HG03571 (cell line): ENCODE measurements at regions not wholly inside any gene's neighbourhood (a gene's known extent, or its start where the extent isn't known, plus 50 kb on each side); places are given as distances from the start of the nearest gene placed in this dataset.
"Not testable (repeated sequence)": the region's sequence is repeated elsewhere in the genome, so short reads cannot be mapped to it uniquely, and the experiment has no call there.

Experiments
- ATAC-seq: cut with Tn5 transposase; IDR thresholded peaks from one replicate; pipeline ENCODE4 v1.9.1; 2021; ENCODE audit not compliant: unreplicated experiment

GRCh38 chr7:84738583-84739150 is 448.2 kb downstream of the SEMA3D start:
- ATAC-seq = no peak

DNA sequence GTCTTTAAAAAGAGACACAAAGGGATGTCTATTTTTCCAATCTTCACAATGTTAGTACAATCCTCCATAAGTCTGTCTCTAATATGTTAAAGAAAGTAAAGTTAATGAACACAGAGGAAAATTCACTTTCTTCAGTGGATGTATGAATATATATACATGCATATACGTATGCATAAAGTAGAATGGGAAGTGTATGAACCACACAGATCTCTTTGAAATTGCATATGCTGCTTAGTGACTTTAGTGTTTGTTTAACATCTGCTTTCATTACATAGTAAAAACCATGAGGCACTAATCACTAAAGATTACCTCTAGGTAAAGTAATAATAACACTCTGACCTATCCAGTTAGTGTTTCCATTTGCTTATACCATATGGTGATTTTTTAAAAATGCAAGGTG is 451.2 kb downstream of the SEMA3D start:
- ATAC-seq = no peak

- ATAC-seq = no peak
These were observed 451.8 kb downstream of the SEMA3D start for GRCh38 chr7:84735011-84735410.

DNA sequence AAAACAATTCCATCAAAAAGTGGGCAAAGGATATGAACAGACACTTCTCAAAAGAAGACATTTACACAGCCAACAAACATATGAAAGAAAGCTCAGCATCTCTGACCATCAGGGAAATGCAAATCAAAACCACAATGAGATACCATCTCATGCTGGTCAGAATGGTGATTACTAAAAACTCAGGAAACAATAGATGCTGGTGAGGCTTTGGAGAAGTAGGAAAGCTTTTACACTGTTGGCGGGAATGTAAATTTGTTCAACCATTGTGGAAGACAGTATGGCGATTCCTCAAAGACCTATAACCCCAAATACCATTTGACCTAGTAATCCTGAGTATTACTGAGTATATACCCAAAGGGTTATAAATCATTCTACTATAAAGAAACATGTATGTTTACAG is 452.9 kb downstream of the SEMA3D start:
- ATAC-seq = not testable (repeated sequence)

GRCh38 chr7:84730864-84731263 is 456.0 kb downstream of the SEMA3D start:
- ATAC-seq = not testable (repeated sequence)

DNA sequence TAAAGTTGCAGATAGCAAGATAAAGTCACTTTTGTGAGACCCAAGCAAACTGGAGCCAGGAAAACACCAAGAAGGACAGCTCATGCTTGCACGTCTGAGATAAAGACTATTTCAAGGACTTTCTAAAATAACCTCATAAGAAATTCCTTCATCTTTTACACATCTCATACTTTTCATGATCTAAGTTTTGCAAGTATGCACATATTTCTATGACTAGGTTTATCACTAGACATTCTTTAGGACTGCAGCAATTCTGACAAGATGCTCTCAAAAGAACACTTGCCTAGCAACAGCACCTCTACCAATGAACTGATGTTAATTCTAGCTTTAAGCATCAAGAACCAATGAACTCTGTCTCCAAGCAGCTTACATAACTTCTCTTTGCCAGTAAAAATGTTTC is 457.6 kb downstream of the SEMA3D start:
- no peak for ATAC-seq

GRCh38 chr7:84722734-84723133 is 464.1 kb downstream of the SEMA3D start:
- ATAC-seq = no peak

- no peak for ATAC-seq
These were observed 464.8 kb downstream of the SEMA3D start for GRCh38 chr7:84722086-84722485.

GRCh38 chr7:84720456-84721097 is 466.3 kb downstream of the SEMA3D start:
- ATAC-seq = no peak

- ATAC-seq = no peak
These were observed 472.1 kb downstream of the SEMA3D start for GRCh38 chr7:84714765-84715164.

GRCh38 chr7:84712374-84713121 is 474.3 kb downstream of the SEMA3D start:
- ATAC-seq = no peak

- not testable (repeated sequence) for ATAC-seq
These were observed 476.3 kb downstream of the SEMA3D start for GRCh38 chr7:84710538-84710937.

DNA sequence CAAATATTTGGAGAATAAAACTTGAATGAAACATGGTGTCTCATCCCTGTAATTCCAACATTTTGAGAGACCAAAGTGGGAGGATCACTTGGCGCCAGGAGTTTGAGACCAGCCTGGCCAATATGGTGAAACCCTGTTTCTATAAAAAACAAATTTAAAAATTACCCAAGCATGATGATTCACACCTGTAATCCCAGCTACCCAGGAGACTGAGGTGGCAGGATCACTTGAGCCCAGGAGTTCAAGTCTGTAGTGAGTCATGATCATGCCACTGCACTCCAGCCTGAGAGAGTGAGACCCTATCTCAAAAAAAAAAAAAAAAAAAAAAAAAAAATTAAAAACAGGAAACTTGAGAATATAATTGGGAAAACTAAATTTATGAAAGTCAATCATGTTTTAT is 481.1 kb downstream of the SEMA3D start:
- no peak for ATAC-seq

- no peak for ATAC-seq
These were observed 481.8 kb downstream of the SEMA3D start for GRCh38 chr7:84705079-84705478.

DNA sequence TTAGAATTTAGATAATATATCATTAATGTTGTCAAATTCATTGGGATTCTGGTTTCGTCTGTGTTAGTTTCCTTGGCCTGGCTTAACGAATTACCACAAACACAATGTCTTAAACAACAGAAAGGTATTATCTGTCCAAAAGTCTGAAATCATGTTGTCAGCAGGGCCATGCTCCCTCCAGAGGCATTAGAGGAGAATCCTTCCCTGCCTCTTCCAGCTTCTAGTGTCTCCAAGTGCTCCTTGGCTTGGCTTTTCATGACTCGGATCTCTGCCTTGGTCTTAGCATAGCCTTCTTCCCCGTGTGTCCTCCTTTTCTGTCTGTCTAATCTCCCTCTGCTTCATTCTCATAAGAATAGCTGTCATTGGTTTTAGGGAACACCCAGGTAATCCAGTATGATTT is 482.5 kb downstream of the SEMA3D start:
- no peak for ATAC-seq

DNA sequence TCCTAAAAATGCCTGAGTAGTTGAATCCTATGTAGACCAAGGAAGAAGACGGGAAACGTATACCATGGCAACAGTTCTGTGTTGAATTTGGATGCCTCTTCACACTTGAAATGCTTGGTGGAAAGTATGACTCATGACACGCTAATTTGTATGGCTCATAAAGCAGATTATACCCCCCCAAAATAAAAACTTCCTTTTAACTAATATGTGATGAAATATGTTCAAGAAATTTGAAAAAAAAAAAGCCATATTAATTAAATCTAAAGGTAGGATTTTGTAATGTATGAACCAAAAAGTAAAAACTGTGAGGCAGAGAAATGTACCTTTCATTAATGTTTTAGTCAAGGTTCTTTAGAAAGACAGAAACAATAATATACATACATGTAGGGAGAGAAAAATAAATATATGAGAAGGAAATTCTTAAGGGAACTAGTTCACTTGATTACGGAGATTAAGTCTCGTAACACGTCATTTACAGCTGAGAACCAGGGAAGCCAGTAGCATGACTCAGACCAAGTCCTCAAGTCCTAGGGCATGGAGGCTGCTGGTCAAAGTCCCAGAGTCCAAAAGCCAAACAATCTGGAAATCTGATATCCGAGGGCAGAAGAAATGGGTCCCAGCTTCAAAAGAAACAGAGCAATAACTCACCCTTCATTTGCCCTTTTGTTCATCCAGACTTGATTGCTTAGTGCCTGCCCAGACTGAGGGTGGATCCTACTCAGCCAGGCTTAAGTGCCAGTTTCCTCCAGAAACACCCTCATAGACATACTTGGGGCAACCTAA is 485.1 kb downstream of the SEMA3D start:
- no peak for ATAC-seq

DNA sequence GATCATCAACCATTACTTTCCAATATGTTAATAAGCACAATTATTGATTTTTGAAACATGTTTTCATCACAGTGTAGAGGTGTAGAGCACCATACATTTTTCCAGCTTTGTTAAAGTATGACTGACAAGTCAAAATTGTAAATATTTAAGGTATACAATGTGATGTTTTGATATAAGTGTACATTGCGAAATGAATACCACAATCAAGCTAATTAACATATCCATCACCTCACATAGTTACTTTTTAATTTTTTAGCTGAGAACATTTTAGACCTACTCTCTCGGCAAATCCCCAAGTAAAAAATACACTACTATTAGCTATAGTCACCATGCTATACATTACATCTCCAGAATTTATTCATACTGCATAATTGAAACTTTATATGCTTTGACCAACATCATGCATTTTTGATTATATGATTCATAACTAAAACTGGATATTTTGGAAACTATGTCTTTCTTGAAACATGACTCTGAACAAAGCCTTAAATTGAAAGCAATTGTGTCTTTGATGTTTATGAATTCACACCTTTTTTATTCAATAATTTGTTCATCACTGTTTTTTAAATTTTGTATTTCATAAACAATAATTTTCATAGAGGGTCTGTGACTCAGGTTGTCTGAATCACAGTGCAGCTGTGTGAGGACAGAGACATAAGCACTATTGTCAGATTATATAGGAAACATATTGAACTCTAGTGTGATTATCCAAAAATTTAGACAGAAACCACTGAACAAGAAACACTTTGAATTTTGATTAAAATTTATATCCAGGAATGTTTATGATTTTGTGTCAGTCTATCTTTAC is 486.1 kb downstream of the SEMA3D start:
- no peak for ATAC-seq

DNA sequence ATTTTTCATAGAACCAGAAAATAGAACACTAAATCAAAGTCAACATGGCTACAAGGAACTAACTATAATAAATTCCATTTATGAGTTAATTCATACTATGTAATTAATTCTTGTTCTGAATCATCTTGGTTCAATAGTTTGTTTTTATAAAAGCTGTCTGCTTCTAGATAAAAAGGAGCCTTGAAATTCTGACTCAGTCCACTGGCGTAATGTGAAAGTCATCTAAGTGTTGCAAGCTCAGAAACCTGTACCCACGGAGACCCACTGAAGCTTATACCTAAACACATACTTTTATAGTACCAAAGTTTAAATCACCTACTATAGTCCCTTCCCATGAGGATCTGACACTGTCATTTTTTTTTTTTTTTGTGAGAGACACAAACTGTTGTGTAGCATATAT is 489.4 kb downstream of the SEMA3D start:
- no peak for ATAC-seq

DNA sequence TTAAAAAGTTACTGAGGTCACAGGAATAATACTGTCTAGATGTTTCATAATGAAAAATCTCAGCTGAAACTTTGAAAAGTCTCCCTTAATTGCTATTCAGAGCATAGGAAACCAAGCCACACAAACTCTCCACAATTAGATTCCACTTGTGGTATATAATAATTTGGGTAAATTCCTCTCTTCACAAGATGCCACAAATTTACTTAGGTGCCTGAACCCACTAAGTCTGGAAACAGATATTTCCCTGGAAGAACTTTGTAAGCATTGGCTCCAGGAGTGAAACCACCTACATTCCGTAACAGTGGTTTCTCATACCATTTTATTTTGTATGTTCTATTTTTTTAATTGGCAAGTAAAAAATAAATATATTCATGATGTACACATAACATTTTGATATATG is 493.4 kb downstream of the SEMA3D start:
- no peak for ATAC-seq

DNA sequence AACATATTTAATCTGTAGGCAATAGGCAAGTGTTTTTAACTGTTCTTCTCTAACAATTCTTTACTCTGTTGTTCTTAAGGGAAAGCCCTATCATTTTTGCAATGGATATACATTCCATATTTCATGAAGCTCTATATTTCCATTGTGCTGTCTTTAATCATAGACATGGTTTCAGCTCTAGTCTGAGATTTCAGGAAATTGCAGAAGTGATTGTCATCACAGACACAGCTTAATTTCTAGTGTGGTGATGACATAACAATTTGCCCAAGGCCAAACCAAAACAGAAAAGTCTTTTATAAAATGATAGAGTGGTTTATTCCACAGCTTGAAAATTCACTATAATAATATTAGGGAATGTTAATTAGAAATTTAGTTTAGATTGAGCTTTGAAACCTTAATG is 494.1 kb upstream of the SEMA3A start:
- ATAC-seq = no peak

DNA sequence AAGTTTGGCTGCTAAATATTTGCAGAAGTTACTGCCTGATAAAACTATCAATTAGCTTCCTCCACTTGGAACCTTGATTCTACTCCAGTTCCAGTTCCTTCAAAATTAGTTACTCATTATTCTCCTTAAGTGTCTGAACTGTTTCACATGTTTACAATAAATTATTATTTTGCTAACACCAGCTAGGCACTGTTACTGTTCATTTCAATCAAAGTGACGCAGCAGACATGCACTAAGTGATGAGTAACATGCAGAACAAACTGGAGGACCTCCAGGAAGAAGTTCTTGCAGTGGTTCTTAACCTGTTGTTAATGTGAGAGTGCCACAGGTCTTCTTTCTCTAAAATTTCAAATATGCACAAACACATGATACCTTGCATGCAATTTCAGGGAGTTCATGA is 491.8 kb upstream of the SEMA3A start:
- ATAC-seq = no peak
